ENCODE measurements at regions not wholly inside any gene's neighbourhood (a gene's known extent, or its start where the extent isn't known, plus 50 kb on each side); places are given as distances from the start of the nearest gene placed in this dataset.
"Not testable (repeated sequence)": the region's sequence is repeated elsewhere in the genome, so short reads cannot be mapped to it uniquely, and the experiment has no call there.

- Histone ChIP-seq H3K4me1 (ENCODE audit: insufficient read depth, insufficient read length) (no peaks in the 10 kb centered on the region), H3K9ac (ENCODE audit: insufficient read length, low read depth) (no peak overlapping the region), H3K27me3 (ENCODE audit: insufficient read depth, insufficient read length) (no peaks in the 10 kb centered on the region), H3K36me3 (ENCODE audit: insufficient read depth, insufficient read length, low read length) (no peaks in the 10 kb centered on the region), H3K4me3 (ENCODE audit: insufficient read length, low read depth) (no peak overlapping the region), H3K9me3 (ENCODE audit: insufficient read depth, low read length) (no peaks in the 10 kb centered on the region)
- DNase-seq (ENCODE audit: low read depth, low spot score), result no peak
- TF ChIP-seq YY1 (IDR thresholded peaks at IDR 0.05; ENCODE audit: insufficient read depth, insufficient read length) (no peak), ZNF274 (IDR thresholded peaks at IDR 0.05; ENCODE audit: low read depth, low read length) (no peak), SUZ12 (IDR thresholded peaks at IDR 0.05; ENCODE audit: extremely low read depth, insufficient read depth, insufficient read length) (no peak)
Observed at GRCh38 chr16:77037696-77038347, 153.2 kb upstream of the MON1B start.

- Histone ChIP-seq H3K4me3 (ENCODE audit: insufficient read length, low read depth) (no peak overlapping the region), H3K9me3 (ENCODE audit: insufficient read depth, low read length) (no peaks in the 10 kb centered on the region), H3K27me3 (ENCODE audit: insufficient read depth, insufficient read length) (no peaks in the 10 kb centered on the region), H3K4me1 (ENCODE audit: insufficient read depth, insufficient read length) (no peaks in the 10 kb centered on the region), H3K36me3 (ENCODE audit: insufficient read depth, insufficient read length, low read length) (no peaks in the 10 kb centered on the region), H3K9ac (ENCODE audit: insufficient read length, low read depth) (no peak overlapping the region)
- no peak for TF ChIP-seq ZNF274 (IDR thresholded peaks at IDR 0.05; ENCODE audit: low read depth, low read length)
- no peak for TF ChIP-seq YY1 (IDR thresholded peaks at IDR 0.05; ENCODE audit: insufficient read depth, insufficient read length)
- TF ChIP-seq SUZ12 (IDR thresholded peaks at IDR 0.05; ENCODE audit: extremely low read depth, insufficient read depth, insufficient read length), result no peak
- no peak for DNase-seq (ENCODE audit: low read depth, low spot score)
Observed at GRCh38 chr16:77041468-77041867, 149.5 kb upstream of the MON1B start.

- H3K9me3 ChIP-seq (ENCODE audit: insufficient read depth, low read length), result no peaks in the 10 kb centered on the region
- no peaks in the 10 kb centered on the region for H3K36me3 ChIP-seq (ENCODE audit: insufficient read depth, insufficient read length, low read length)
- no peak overlapping the region for H3K9ac ChIP-seq (ENCODE audit: insufficient read length, low read depth)
- H3K4me1 ChIP-seq (ENCODE audit: insufficient read depth, insufficient read length), result no peaks in the 10 kb centered on the region
- no peak for DNase-seq (ENCODE audit: low read depth, low spot score)
- no peaks in the 10 kb centered on the region for H3K27me3 ChIP-seq (ENCODE audit: insufficient read depth, insufficient read length)
- no peak overlapping the region for H3K4me3 ChIP-seq (ENCODE audit: insufficient read length, low read depth)
- TF ChIP-seq ZNF274 (IDR thresholded peaks at IDR 0.05; ENCODE audit: low read depth, low read length) (no peak), YY1 (IDR thresholded peaks at IDR 0.05; ENCODE audit: insufficient read depth, insufficient read length) (no peak), SUZ12 (IDR thresholded peaks at IDR 0.05; ENCODE audit: extremely low read depth, insufficient read depth, insufficient read length) (no peak)
Observed at GRCh38 chr16:77043076-77043475, 147.9 kb upstream of the MON1B start.

- Histone ChIP-seq H3K9me3 (ENCODE audit: insufficient read depth, low read length) (no peaks in the 10 kb centered on the region), H3K4me3 (ENCODE audit: insufficient read length, low read depth) (no peak overlapping the region), H3K27me3 (ENCODE audit: insufficient read depth, insufficient read length) (no peaks in the 10 kb centered on the region), H3K9ac (ENCODE audit: insufficient read length, low read depth) (no peak overlapping the region), H3K4me1 (ENCODE audit: insufficient read depth, insufficient read length) (no peaks in the 10 kb centered on the region), H3K36me3 (ENCODE audit: insufficient read depth, insufficient read length, low read length) (no peaks in the 10 kb centered on the region)
- no peak for DNase-seq (ENCODE audit: low read depth, low spot score)
- TF ChIP-seq SUZ12 (IDR thresholded peaks at IDR 0.05; ENCODE audit: extremely low read depth, insufficient read depth, insufficient read length), result no peak
- TF ChIP-seq ZNF274 (IDR thresholded peaks at IDR 0.05; ENCODE audit: low read depth, low read length), result no peak
- no peak for TF ChIP-seq YY1 (IDR thresholded peaks at IDR 0.05; ENCODE audit: insufficient read depth, insufficient read length)
Observed at GRCh38 chr16:77046206-77046605, 144.8 kb upstream of the MON1B start.

GRCh38 chr16:77048085-77048484 is 142.9 kb upstream of the MON1B start:
- H3K9ac ChIP-seq (ENCODE audit: insufficient read length, low read depth), result no peak overlapping the region

GRCh38 chr16:77049577-77049976 is 141.4 kb upstream of the MON1B start:
- no peak for DNase-seq (ENCODE audit: low read depth, low spot score)
- H3K27me3 ChIP-seq (ENCODE audit: insufficient read depth, insufficient read length), result no peaks in the 10 kb centered on the region
- H3K4me3 ChIP-seq (ENCODE audit: insufficient read length, low read depth), result no peak overlapping the region
- no peaks in the 10 kb centered on the region for H3K9me3 ChIP-seq (ENCODE audit: insufficient read depth, low read length)
- H3K4me1 ChIP-seq (ENCODE audit: insufficient read depth, insufficient read length), result no peaks in the 10 kb centered on the region
- no peak overlapping the region for H3K9ac ChIP-seq (ENCODE audit: insufficient read length, low read depth)
- TF ChIP-seq ZNF274 (IDR thresholded peaks at IDR 0.05; ENCODE audit: low read depth, low read length), result no peak
- no peak for TF ChIP-seq YY1 (IDR thresholded peaks at IDR 0.05; ENCODE audit: insufficient read depth, insufficient read length)
- no peak for TF ChIP-seq SUZ12 (IDR thresholded peaks at IDR 0.05; ENCODE audit: extremely low read depth, insufficient read depth, insufficient read length)
- H3K36me3 ChIP-seq (ENCODE audit: insufficient read depth, insufficient read length, low read length), result no peaks in the 10 kb centered on the region

More at GRCh38 chr16:77048085-77048484, 142.9 kb upstream of the MON1B start:
- TF ChIP-seq ZNF274 (IDR thresholded peaks at IDR 0.05; ENCODE audit: low read depth, low read length), result no peak
- no peak for TF ChIP-seq YY1 (IDR thresholded peaks at IDR 0.05; ENCODE audit: insufficient read depth, insufficient read length)
- no peak for TF ChIP-seq SUZ12 (IDR thresholded peaks at IDR 0.05; ENCODE audit: extremely low read depth, insufficient read depth, insufficient read length)
- H3K9me3 ChIP-seq (ENCODE audit: insufficient read depth, low read length), result no peaks in the 10 kb centered on the region
- no peak overlapping the region for H3K4me3 ChIP-seq (ENCODE audit: insufficient read length, low read depth)
- no peaks in the 10 kb centered on the region for H3K27me3 ChIP-seq (ENCODE audit: insufficient read depth, insufficient read length)
- no peaks in the 10 kb centered on the region for H3K4me1 ChIP-seq (ENCODE audit: insufficient read depth, insufficient read length)
- no peaks in the 10 kb centered on the region for H3K36me3 ChIP-seq (ENCODE audit: insufficient read depth, insufficient read length, low read length)
- no peak for DNase-seq (ENCODE audit: low read depth, low spot score)

GRCh38 chr16:77056597-77056996 is 134.4 kb upstream of the MON1B start:
- not testable (repeated sequence) for H3K9ac ChIP-seq (ENCODE audit: insufficient read length, low read depth); H3K9me3 ChIP-seq (ENCODE audit: insufficient read depth, low read length); H3K36me3 ChIP-seq (ENCODE audit: insufficient read depth, insufficient read length, low read length); DNase-seq (ENCODE audit: low read depth, low spot score); H3K27me3 ChIP-seq (ENCODE audit: insufficient read depth, insufficient read length); H3K4me3 ChIP-seq (ENCODE audit: insufficient read length, low read depth); H3K4me1 ChIP-seq (ENCODE audit: insufficient read depth, insufficient read length)
